ENCODE measurements at regions not wholly inside any gene's neighbourhood (a gene's known extent, or its start where the extent isn't known, plus 50 kb on each side); places are given as distances from the start of the nearest gene placed in this dataset.

DNA sequence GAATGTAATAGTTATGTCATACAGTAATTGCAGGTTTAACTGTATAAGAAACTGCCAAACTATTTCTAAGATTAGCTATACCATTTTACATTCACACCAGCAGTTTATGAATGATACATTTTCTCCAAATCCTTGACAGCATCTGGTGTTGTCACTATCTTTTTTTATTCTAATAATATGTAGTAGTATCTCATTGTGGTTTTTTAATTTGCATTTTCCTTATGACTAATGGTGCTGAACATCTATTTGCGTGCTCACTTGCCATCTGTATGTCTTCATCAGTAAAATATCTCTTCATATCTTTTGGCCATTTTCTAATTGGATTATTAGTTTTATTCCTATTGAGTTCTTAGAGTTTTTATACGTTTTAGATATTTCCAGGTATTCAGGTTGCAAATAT, 994.0 kb upstream of the SEMA6D start (continued):
- TF ChIP-seq, protein P1, sequence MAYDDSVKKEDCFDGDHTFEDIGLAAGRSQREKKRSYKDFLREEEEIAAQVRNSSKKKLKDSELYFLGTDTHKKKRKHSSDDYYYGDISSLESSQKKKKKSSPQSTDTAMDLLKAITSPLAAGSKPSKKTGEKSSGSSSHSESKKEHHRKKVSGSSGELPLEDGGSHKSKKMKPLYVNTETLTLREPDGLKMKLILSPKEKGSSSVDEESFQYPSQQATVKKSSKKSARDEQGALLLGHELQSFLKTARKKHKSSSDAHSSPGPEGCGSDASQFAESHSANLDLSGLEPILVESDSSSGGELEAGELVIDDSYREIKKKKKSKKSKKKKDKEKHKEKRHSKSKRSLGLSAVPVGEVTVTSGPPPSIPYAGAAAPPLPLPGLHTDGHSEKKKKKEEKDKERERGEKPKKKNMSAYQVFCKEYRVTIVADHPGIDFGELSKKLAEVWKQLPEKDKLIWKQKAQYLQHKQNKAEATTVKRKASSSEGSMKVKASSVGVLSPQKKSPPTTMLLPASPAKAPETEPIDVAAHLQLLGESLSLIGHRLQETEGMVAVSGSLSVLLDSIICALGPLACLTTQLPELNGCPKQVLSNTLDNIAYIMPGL (CRISPR knock-in tag; IDR thresholded peaks at IDR 0.05), result no peak
- TF ChIP-seq ZNF232 (CRISPR knock-in tag; IDR thresholded peaks at IDR 0.05), result no peak
- TF ChIP-seq, protein P2, sequence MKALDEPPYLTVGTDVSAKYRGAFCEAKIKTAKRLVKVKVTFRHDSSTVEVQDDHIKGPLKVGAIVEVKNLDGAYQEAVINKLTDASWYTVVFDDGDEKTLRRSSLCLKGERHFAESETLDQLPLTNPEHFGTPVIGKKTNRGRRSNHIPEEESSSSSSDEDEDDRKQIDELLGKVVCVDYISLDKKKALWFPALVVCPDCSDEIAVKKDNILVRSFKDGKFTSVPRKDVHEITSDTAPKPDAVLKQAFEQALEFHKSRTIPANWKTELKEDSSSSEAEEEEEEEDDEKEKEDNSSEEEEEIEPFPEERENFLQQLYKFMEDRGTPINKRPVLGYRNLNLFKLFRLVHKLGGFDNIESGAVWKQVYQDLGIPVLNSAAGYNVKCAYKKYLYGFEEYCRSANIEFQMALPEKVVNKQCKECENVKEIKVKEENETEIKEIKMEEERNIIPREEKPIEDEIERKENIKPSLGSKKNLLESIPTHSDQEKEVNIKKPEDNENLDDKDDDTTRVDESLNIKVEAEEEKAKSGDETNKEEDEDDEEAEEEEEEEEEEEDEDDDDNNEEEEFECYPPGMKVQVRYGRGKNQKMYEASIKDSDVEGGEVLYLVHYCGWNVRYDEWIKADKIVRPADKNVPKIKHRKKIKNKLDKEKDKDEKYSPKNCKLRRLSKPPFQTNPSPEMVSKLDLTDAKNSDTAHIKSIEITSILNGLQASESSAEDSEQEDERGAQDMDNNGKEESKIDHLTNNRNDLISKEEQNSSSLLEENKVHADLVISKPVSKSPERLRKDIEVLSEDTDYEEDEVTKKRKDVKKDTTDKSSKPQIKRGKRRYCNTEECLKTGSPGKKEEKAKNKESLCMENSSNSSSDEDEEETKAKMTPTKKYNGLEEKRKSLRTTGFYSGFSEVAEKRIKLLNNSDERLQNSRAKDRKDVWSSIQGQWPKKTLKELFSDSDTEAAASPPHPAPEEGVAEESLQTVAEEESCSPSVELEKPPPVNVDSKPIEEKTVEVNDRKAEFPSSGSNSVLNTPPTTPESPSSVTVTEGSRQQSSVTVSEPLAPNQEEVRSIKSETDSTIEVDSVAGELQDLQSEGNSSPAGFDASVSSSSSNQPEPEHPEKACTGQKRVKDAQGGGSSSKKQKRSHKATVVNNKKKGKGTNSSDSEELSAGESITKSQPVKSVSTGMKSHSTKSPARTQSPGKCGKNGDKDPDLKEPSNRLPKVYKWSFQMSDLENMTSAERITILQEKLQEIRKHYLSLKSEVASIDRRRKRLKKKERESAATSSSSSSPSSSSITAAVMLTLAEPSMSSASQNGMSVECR (CRISPR knock-in tag; IDR thresholded peaks at IDR 0.05; ENCODE audit: borderline replicate concordance), result no peak

DNA sequence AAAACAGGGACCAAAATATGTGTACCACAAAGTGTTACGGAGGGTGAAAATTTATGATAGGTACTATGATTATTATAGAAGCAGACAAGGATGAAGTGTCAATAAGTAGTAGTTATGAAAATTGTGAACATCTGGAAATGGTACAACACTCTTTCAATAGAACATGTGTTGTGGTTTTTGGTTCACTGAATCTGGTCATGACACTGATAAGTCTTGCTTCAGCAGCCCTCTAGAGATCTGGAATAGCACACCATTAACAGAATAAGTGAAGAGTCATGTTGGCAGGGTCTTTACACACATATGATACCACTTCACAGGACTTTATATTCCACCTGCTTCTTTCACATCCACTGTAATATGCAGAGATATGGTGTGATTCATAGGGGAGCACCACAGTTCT, 985.2 kb upstream of the SEMA6D start:
- Mint-ChIP-seq H3K4me1 (peaks cover 19% of the 10 kb centered on the region), H3K4me3 (no peak overlapping the region), H3K9me3 (peaks cover 40% of the 10 kb centered on the region), H3K27me3 (ENCODE audit: low read depth) (peaks cover 3% of the 10 kb centered on the region; the same call in 1 of the 2 replicates), H3K27ac (no peak overlapping the region), H3K36me3 (peaks cover 13% of the 10 kb centered on the region)
- TF ChIP-seq, protein P3, sequence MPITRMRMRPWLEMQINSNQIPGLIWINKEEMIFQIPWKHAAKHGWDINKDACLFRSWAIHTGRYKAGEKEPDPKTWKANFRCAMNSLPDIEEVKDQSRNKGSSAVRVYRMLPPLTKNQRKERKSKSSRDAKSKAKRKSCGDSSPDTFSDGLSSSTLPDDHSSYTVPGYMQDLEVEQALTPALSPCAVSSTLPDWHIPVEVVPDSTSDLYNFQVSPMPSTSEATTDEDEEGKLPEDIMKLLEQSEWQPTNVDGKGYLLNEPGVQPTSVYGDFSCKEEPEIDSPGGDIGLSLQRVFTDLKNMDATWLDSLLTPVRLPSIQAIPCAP (CRISPR knock-in tag; IDR thresholded peaks at IDR 0.05), result no peak
- TF ChIP-seq, protein P4, sequence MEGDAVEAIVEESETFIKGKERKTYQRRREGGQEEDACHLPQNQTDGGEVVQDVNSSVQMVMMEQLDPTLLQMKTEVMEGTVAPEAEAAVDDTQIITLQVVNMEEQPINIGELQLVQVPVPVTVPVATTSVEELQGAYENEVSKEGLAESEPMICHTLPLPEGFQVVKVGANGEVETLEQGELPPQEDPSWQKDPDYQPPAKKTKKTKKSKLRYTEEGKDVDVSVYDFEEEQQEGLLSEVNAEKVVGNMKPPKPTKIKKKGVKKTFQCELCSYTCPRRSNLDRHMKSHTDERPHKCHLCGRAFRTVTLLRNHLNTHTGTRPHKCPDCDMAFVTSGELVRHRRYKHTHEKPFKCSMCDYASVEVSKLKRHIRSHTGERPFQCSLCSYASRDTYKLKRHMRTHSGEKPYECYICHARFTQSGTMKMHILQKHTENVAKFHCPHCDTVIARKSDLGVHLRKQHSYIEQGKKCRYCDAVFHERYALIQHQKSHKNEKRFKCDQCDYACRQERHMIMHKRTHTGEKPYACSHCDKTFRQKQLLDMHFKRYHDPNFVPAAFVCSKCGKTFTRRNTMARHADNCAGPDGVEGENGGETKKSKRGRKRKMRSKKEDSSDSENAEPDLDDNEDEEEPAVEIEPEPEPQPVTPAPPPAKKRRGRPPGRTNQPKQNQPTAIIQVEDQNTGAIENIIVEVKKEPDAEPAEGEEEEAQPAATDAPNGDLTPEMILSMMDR (IDR thresholded peaks at IDR 0.05), result no peak
- TF ChIP-seq, protein P5, sequence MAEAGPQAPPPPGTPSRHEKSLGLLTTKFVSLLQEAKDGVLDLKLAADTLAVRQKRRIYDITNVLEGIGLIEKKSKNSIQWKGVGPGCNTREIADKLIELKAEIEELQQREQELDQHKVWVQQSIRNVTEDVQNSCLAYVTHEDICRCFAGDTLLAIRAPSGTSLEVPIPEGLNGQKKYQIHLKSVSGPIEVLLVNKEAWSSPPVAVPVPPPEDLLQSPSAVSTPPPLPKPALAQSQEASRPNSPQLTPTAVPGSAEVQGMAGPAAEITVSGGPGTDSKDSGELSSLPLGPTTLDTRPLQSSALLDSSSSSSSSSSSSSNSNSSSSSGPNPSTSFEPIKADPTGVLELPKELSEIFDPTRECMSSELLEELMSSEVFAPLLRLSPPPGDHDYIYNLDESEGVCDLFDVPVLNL (CRISPR knock-in tag; IDR thresholded peaks at IDR 0.05; ENCODE audit: borderline replicate concordance, low read depth), result no peak
- no peak for TF ChIP-seq GTF2I (CRISPR knock-in tag; conservative IDR thresholded peaks at IDR 0.05)
- no peak for TF ChIP-seq TEAD4 (CRISPR knock-in tag; IDR thresholded peaks at IDR 0.05)
- TF ChIP-seq ETV6 (CRISPR knock-in tag; IDR thresholded peaks at IDR 0.05), result no peak
- no peak for TF ChIP-seq NR3C1 (CRISPR knock-in tag; conservative IDR thresholded peaks at IDR 0.05; ENCODE audit: low read depth)
- TF ChIP-seq KAT7 (CRISPR knock-in tag; IDR thresholded peaks at IDR 0.05; ENCODE audit: borderline replicate concordance), result no peak
- TF ChIP-seq, protein P6, sequence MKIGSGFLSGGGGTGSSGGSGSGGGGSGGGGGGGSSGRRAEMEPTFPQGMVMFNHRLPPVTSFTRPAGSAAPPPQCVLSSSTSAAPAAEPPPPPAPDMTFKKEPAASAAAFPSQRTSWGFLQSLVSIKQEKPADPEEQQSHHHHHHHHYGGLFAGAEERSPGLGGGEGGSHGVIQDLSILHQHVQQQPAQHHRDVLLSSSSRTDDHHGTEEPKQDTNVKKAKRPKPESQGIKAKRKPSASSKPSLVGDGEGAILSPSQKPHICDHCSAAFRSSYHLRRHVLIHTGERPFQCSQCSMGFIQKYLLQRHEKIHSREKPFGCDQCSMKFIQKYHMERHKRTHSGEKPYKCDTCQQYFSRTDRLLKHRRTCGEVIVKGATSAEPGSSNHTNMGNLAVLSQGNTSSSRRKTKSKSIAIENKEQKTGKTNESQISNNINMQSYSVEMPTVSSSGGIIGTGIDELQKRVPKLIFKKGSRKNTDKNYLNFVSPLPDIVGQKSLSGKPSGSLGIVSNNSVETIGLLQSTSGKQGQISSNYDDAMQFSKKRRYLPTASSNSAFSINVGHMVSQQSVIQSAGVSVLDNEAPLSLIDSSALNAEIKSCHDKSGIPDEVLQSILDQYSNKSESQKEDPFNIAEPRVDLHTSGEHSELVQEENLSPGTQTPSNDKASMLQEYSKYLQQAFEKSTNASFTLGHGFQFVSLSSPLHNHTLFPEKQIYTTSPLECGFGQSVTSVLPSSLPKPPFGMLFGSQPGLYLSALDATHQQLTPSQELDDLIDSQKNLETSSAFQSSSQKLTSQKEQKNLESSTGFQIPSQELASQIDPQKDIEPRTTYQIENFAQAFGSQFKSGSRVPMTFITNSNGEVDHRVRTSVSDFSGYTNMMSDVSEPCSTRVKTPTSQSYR (CRISPR knock-in tag; IDR thresholded peaks at IDR 0.05), result no peak
- TF ChIP-seq ZNF423 (CRISPR knock-in tag; IDR thresholded peaks at IDR 0.05), result no peak
- TF ChIP-seq, protein P7, sequence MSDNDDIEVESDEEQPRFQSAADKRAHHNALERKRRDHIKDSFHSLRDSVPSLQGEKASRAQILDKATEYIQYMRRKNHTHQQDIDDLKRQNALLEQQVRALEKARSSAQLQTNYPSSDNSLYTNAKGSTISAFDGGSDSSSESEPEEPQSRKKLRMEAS (CRISPR knock-in tag; IDR thresholded peaks at IDR 0.05), result no peak
- TF ChIP-seq ZNF219 (CRISPR knock-in tag; IDR thresholded peaks at IDR 0.05; ENCODE audit: borderline replicate concordance), result no peak
- TF ChIP-seq, protein P8, sequence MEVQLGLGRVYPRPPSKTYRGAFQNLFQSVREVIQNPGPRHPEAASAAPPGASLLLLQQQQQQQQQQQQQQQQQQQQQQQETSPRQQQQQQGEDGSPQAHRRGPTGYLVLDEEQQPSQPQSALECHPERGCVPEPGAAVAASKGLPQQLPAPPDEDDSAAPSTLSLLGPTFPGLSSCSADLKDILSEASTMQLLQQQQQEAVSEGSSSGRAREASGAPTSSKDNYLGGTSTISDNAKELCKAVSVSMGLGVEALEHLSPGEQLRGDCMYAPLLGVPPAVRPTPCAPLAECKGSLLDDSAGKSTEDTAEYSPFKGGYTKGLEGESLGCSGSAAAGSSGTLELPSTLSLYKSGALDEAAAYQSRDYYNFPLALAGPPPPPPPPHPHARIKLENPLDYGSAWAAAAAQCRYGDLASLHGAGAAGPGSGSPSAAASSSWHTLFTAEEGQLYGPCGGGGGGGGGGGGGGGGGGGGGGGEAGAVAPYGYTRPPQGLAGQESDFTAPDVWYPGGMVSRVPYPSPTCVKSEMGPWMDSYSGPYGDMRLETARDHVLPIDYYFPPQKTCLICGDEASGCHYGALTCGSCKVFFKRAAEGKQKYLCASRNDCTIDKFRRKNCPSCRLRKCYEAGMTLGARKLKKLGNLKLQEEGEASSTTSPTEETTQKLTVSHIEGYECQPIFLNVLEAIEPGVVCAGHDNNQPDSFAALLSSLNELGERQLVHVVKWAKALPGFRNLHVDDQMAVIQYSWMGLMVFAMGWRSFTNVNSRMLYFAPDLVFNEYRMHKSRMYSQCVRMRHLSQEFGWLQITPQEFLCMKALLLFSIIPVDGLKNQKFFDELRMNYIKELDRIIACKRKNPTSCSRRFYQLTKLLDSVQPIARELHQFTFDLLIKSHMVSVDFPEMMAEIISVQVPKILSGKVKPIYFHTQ (CRISPR knock-in tag; IDR thresholded peaks at IDR 0.05), result no peak
- TF ChIP-seq TP53 (CRISPR knock-in tag; IDR thresholded peaks at IDR 0.05), result no peak
- TF ChIP-seq MYBL2 (CRISPR knock-in tag; IDR thresholded peaks at IDR 0.05), result no peak
- no peak for TF ChIP-seq NR1H2 (CRISPR knock-in tag; IDR thresholded peaks at IDR 0.05)
- no peak for TF ChIP-seq ZNF138 (CRISPR knock-in tag; conservative IDR thresholded peaks at IDR 0.05)
- ChIA-PET CTCF (no interaction called here), POLR2A (no interaction called here)
- DNase-seq (ENCODE audit: low spot score), result no peak
- ATAC-seq, result no peak

All from WTC11 (cell line).